Hematopoietic multipotent progenitor cell treated with erythropoietin and hydrocortisone succinate and interleukin-3 and kit ligand, for 17 days (in vitro differentiated cells): ENCODE measurements at regions not wholly inside any gene's neighbourhood (a gene's known extent, or its start where the extent isn't known, plus 50 kb on each side); places are given as distances from the start of the nearest gene placed in this dataset.
"Not testable (repeated sequence)": the region's sequence is repeated elsewhere in the genome, so short reads cannot be mapped to it uniquely, and the experiment has no call there.

Experiments
- DNase-seq: peaks from one replicate; pipeline ENCODE4 v3.0.0-alpha.2; 2015; ENCODE audit warnings: low spot score

- no peak for DNase-seq
Observed at GRCh38 chr17:77619851-77620250, 338.7 kb upstream of the TNRC6C start.

DNA sequence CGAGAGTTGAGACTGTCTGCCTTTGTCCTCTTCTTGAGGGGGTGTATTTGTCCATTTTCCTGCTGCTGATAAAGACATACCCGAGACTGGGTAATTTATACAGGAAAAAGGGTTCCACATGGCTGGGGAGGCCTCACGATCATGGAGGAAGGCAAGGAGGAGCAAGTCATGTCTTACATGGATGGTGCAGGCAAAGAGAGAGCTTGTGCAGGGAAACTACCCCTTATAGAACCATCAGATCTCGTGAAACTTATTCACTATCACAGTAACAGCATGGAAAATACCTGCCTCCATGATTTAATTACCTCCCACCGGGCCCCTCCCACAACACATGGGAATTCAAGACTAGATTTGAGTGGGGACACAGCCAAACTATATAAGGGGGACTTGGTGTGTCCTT, 338.2 kb upstream of the TNRC6C start:
- DNase-seq, result no peak

GRCh38 chr17:77622084-77622483, 336.4 kb upstream of the TNRC6C start:
- DNase-seq, result not testable (repeated sequence)

GRCh38 chr17:77622647-77623046, 335.9 kb upstream of the TNRC6C start:
- no peak for DNase-seq

GRCh38 chr17:77623321-77623720, 335.2 kb upstream of the TNRC6C start:
- not testable (repeated sequence) for DNase-seq

- no peak for DNase-seq
Observed at GRCh38 chr17:77628035-77628434, 330.5 kb upstream of the TNRC6C start.

GRCh38 chr17:77629284-77629683, 329.2 kb upstream of the TNRC6C start:
- DNase-seq, result not testable (repeated sequence)

- DNase-seq, result no peak
Observed at GRCh38 chr17:77631307-77631706, 327.2 kb upstream of the TNRC6C start.

DNA sequence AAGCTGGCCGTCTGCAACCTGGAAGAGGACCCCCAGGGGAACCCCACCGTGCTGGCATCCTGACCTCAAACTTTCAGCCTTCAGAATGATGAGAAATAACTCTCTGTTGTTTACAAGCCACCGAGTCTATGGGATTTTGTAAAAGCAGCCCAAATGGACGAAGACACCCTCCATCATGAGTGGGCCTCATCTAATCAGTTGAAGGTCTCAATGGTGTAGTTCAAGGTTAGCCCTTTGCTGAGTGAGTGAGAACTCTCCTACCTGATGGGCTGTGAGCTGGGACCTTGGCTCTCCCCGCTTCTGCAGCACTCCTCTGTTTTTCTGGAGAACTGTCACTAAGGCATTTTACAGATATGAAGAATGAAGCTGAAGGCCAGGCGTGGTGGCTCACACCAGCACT, 325.9 kb upstream of the TNRC6C start:
- no peak for DNase-seq

- DNase-seq, result no peak
Observed at GRCh38 chr17:77634710-77635109, 323.8 kb upstream of the TNRC6C start.

GRCh38 chr17:77635176-77635575, 323.3 kb upstream of the TNRC6C start:
- DNase-seq, result no peak

DNA sequence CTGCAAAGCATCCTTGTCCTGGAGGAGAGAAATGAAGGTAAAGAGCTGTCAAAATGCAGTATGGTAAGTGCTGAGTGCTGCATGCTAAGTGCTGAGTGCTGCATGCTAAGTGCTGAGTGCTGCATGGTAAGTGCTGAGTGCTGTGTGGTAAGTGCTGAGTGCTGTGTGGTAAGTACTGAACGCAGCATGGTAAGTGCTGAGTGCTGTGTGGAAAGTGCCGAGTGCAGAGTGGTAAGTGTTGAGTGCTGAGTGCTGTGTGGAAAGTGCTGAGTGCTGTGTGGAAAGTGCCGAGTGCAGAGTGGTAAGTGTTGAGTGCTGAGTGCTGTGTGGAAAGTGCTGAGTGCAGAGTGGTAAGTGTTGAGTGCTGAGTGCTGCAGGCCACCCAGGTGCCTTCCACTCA, 322.7 kb upstream of the TNRC6C start:
- not testable (repeated sequence) for DNase-seq

DNA sequence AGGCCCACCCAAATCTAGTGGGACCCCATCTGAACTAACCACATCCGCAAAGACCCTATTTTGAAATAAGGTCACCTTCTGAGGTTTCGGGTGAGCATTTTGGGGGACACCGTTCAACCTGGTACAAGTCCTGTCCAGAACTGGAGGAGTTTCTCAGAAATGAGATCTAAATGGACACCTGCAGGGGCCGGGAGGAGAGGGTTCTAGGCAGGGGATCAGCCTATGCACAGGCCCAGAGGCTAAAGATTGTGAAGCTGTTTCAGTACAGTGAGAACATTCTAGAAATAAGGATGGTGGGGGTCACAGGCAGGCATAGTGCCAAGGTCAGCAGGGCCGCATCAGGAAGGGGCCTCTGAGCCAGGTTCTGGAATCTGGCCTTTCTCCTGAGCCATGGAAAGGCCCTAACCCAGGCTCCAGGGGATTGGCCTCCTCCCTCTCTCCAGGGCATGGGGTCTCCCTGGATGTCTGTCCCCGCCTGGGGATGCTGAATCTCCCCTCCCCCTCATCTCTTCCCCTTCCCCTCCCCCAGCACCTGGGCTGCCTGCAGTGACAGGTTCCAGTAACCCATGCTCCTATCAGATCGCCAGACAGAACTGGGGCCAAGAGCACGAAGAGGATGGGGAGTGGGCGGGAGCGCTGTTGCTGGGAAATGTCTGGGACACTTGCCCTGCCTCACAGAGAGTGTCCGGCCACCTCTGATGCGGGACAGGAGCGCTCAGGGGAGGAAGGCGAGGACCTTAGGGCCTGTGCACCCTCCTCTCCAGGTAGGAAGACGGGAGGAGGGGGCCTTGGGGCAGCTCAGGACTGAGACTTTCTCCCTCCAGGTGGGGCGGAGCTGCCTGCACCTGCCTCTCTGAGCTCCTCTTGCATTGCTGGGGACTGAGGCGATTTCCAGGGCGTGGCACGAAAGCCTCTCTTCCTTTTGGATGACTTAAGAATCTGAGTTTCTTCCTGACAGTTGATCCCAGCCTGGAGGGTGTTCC, 321.4 kb upstream of the TNRC6C start:
- DNase-seq, result no peak

- DNase-seq, result no peak
Observed at GRCh38 chr17:77637818-77638575, 320.5 kb upstream of the TNRC6C start.

DNA sequence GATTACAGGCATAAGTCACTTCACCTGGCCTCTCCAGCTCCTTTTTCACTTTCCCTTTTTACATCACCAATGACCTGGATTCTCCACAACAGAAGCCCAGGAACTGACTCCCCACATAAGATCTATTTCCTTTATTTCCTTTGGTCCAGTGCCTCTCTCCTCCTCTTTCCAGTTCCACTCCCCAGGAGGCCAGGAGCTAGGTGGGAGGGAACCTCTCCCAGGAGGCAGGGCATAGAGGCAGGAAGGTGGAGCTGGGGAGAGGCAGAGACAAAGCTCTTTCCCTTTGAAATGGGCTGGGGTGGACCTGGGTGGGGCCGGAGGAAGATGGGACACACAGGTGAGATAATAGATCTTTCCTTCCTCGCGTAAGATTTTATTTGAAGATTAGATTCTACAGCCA, 318.3 kb upstream of the TNRC6C start:
- DNase-seq, result no peak

- no peak for DNase-seq
Observed at GRCh38 chr17:77640916-77641605, 317.4 kb upstream of the TNRC6C start.

GRCh38 chr17:77641718-77642117, 316.8 kb upstream of the TNRC6C start:
- DNase-seq, result no peak

GRCh38 chr17:77644181-77645071, 314.1 kb upstream of the TNRC6C start:
- no peak for DNase-seq

DNA sequence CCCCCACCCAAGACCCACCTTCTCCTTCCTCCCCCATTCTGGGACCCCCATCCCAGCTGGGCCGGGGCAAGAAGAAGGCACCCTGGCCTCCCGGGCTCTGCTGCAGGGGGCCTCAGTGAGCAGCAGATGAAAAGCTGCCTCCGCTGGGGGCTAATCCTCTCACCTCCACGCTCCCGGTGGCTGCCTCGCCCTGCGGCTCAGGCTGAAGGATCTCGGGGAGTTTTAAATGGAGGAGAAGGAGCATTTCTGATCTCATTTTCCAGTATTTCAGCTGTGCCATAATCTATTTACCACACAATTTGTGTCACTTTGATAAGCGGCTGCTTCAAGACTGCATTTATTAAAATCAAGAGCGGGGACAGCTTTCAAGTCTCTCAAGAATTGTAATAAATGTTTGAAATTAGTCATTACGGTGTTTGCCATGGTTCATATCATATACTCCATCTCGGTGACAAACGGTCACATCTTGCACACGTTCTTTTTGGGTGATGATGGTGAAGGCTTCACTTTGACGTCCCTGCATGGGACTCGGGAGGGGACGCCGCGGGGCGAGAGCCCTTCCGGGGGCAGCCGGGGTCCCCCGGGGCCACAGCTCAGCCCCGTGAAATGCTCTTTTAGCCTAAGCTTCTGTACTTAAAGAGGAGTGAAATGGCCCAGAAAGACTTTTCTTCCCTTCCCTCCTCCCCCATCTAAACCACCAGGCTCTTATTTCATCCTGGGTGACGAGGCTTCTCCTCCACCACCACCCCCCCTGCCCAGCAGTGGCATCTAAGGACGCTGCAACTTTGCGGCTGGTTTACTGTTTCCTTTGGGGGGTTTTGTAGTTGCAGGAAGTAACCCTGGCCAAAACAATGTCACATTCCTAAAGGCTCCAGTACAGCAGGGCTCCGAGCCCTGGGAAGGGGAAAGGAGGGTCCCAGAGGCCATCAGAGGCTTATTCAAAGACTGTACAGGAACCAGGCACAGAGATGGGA, 313.1 kb upstream of the TNRC6C start:
- no peak for DNase-seq

DNA sequence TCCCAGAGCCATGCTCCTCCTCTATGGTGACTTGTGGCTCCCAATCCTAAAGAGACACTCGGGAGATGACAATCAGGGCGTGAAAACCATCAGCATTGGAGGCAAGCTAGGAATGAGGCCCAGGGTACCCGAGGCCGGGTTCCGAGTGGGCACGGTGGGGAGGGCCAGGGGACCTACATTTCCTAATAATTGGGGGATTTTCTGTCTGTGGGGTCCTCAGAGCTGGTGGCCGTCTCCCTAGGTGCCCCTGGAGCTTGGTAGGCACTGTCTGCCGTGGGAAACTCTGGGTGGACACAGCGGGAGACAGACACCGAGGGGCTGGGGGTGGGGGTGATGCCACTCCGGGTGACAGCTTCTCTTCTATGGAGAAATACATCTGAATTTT, 312.5 kb upstream of the TNRC6C start:
- DNase-seq, result no peak
